Esophagus muscularis mucosa (tissue), 4 donors: ENCODE measurements at regions not wholly inside any gene's neighbourhood (a gene's known extent, or its start where the extent isn't known, plus 50 kb on each side); places are given as distances from the start of the nearest gene placed in this dataset.

Experiments used
- CTCF ChIP-seq, 3 experiments: fragments of 200-600 bp in 2 of 3; fragments of 450-650 bp in 1 of 3; sonication (generic) in 2 of 3; IDR thresholded peaks; one replicate each; pipeline ENCODE4 v1.5.1; 2017 to 2019; ENCODE audit warnings: antibody characterized with exemption in 3 of 3, mild to moderate bottlenecking in 2 of 3, moderate library complexity in 1 of 3
- EP300 ChIP-seq: sonication (generic); formaldehyde crosslinking; IDR thresholded peaks from one replicate; pipeline ENCODE4 v1.6.1; 2017; ENCODE audit warnings: antibody characterized with exemption
- POLR2AphosphoS5 ChIP-seq, 2 donors: sonication (generic); formaldehyde crosslinking; IDR thresholded peaks; one replicate each; pipeline ENCODE4 v1.6.1; 2017; ENCODE audit warnings: antibody characterized with exemption in 2 of 2

- TF ChIP-seq CTCF (IDR thresholded peaks at IDR 0.05) (no peak), EP300 (no peak), POLR2AphosphoS5 (IDR thresholded peaks at IDR 0.05) (no peak)
These were observed 212.1 kb upstream of the POU3F3 start for GRCh38 chr2:104641786-104642185.
